ENCODE measurements at regions not wholly inside any gene's neighbourhood (a gene's known extent, or its start where the extent isn't known, plus 50 kb on each side); places are given as distances from the start of the nearest gene placed in this dataset.

DNA sequence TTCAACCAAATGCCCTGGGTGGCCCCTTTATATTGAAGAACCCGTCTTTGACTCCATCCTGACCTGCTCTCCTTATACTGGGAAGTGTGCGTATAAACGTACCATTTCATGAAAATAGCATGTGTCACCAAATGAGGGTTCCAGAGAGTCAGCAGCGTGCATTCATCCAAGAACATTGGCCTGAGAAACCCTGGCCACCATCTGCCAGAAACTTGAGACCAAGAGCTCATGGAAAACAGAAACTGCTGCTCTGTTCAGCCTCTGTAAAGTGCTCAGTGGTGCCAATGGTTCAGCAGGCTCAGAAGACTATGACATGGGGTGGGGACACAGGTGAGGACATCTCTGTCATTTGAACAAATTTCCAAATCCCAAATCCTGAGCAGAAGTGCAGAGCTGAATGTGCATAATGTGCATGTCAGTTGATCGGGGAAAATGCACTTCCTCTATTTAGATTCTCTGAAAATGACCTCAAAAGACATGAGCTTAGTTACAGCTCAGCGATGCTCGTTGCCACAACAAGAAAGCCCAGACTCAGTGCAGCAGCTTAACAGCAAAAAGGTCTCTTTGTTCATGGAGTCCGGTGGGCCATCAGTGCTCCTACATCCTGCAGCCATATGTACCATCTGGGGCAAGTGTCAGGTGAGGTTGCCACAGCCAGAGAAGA lies 176.1 kb downstream of the ATPSCKMT start:
- peak; percentile 6 for DNase-seq (ENCODE audit: low read depth)

DNA sequence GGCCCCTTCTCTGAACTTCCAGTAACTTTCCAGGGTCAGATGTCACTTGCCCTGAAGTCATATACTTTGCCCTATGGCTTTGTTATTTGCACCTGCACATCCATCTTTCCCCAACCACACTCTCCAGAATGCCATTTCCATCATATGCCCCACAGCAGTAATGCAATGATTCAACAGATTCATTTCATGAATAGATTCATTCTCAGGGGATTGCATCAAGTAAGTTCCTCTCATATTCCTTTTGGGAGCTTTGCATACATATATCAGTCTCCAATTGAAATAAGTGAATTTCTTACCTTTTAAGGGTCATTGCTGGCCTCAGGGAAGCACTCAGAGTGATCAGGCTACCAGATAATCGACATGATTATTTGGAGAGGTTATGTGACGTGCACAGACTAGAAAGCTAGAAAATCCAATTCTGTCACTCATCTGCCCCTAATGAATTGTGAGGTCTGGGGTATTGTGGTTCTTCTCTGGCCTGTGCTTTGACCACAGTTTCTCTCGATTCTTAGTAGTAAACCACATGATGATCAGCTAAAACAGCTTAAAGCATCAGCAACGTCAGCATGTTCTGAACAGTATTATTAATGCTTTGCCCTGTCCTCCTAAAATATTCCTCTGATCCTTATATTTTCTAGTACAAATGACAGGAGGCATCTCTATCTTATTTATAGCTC lies 179.9 kb downstream of the ATPSCKMT start:
- DNase-seq (ENCODE audit: low read depth): no peak

DNA sequence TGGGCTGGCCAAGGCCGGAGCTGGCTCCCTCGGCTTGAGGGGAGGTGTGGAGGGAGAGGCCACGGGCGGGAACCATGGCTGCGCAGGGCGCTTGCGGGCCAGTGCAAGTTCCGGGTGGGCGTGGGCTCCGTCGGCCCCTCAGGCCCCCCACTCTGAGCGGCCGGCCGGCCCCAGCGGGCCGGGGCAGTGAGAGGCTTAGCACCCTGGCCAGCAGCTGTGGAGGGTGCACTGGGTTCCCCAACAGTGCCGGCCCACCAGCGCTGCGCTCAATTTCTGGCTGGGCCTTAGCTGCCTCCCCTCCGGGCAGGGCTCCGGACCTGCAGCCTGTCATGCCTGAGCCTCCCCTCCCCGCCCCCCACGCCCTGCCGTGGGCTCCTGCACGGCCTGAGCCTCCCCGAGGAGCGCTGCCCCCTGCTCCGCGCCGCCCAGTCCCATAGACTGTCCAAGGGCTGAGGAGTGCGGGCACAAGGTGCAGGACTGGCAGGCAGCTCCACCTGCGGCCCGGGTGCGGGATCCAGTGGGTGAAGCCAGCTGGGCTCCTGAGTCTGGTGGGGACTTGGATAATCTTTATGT lies 184.2 kb downstream of the ATPSCKMT start:
- no peak for DNase-seq (ENCODE audit: low read depth)

DNA sequence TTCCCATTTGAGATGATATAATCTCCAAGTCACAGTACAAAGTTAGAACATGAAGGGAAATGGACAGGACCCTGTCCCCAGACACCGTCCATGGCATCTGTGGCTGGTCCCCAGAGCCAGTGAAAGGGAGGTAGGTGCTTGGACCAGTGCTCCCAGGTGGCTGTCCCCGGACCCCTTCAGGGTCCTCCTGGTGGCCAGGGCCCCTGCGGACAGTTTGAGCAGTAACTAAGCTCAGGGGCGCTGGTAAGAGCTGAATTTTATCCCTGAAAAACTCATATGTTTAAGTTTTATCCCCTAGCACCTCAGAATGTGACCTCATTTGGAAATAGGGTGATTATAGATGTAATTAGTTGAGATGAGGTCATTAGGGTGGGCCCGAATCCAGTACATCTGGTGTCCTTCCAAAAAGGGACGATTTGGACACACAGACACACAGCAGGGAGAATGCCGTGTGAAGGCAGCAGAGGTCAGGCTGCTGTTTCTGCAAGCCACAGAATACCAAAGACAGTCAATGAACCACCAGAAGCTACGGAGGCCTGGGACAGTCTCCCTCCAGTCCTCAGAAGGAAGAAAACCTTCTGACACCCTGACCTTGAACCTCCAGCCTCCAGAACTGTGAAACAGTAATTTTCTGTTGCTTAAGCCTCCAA lies 185.0 kb downstream of the ATPSCKMT start:
- DNase-seq (ENCODE audit: low read depth): peak; percentile 46

DNA sequence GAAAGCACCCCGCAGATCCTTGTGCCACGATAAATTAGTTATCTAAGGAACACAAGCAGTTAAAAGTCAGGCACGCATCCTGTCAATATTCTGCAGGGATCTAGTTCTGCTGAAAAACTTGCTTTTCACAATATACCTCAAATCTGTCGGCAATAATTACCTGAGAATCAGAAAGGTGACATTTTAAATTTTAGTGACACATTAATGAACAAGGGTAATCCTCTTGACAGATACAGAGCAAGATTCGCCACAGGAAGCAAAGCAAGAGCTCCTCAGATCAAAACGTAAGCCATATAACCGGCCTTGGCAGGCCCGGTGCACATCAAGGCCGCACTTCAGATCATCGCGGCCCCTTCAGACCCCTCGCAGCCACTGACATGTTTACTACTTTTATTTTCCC lies 185.7 kb downstream of the ATPSCKMT start:
- DNase-seq (ENCODE audit: low read depth): no peak

DNA sequence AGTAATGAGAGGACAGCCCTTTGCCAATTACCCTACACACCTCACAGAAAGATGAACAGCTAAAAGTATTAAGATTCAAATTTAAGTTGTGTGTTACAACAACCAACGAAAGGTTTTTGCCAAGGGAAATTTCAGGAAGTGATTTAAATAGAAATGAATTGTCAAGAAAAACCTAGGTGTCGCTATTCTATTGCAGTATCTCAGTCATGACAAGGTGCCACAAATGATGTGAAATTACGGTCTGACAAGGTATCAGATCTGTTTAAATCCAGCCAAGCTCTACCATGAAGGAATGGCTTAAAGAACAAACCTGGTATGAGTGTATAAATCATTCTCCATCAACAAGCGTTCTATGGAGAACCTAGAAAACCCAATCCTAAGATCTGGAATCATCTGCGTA lies 189.7 kb downstream of the ATPSCKMT start:
- no peak for DNase-seq (ENCODE audit: low read depth)

DNA sequence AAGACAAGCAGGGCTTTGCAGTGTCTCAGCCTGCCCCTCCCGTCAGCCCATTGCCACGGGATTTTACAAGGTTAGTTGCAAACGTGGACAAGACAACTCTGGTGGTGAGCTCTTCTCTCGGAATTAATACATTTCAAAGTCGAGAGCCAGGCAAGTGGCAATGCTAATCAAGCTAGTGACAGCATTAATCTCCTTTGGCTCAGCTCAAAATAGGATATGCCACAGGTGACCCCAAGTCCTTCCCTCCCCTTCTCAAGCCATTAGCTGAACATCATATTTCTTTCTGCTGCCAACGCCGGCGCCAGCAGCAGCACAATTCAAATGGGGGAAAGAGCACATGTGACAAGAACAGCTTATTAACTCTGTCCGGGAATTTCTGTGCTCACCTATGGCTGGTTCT lies 190.1 kb downstream of the ATPSCKMT start:
- DNase-seq (ENCODE audit: low read depth): no peak

DNA sequence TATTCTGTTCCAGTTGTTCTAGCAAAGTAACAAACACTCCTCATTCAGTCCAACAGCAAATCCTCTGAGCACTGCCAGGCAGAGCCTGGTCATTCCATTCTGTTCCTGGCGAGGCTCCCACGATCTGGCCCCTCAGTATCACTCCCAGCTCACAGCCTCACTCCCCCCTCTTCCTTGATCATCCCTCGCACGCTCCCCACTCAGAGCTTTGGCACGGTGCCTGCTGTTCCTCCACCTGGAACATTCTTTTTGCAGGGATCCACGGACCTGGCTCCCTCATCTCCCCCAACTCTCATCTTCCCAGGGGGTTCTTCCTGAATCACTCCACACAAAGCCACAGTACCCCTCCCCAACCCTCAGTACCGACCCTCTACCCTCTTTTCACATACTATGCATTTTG lies 192.3 kb downstream of the ATPSCKMT start:
- DNase-seq (ENCODE audit: low read depth): no peak

DNA sequence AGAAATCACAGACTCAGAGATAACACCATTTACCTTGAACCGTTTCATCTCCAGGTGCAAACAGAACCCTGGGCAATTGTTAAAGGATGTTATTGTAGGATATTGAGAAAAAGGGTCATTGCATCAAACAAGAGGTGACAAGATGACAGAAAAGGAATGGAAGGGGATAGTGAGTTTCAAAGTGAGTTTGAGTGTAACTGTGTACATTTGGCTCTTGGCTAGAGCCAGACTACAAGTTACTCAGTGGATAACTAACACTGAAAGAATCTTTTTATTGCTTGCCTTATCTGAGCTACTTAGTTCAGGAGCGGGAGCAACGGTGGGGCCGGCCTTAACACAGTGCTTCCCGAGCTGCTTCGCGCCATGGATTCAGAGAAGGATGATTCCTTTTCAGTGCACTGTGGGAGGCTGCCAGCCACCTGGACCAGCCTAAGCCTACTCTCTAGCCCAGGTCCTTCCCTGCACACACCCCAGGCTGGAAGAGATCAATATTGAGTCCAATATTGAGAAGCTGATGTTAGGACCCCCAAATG lies 193.4 kb downstream of the ATPSCKMT start:
- DNase-seq (ENCODE audit: low read depth): peak; percentile 16

DNA sequence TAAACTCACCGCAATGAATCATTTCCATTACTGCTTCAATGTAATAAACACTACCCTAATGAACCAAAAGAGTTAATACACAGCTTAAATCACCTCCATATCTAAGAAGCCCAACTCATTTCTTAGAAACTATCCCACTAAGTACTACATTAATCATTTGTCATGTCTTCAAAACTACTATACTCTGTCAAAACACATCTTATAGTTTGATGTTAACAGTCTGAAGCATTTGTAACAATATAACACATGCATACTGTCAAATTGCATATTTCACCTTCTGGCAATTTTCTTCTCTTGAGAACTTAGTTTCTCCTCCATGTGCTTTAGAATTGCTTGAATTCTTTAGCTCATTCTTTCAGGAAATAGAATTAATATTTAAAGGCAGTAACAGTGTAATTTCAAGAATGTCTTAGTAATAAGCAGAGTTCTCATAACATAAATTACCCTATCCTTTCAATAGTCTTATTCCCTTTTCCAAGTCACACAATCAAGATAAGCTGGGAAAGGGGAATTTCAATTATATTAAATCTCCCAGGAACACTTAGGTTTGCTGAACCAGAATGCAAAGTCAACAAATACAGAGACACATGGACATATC lies 199.7 kb downstream of the ATPSCKMT start:
- peak; percentile 84 for DNase-seq (ENCODE audit: low read depth)

DNA sequence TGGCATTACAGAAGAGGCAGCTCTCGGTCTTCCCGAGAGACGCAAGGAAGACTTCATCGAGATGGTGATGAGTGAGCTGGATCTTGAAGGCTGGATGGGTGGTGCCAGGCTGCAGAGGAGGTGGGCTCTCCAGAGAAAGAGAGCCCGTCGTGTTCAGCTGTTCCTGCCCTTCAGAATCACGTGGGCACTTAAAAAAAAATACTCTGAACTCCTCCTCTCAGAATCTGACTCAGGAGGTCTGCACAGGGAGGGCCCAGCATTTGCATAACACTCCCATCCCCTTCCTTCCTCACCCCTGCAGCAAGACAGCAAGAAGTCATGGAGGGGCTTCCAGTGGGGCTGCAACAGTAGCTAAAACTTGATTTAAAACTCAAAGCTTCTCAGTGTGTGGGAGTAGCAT lies 203.0 kb downstream of the ATPSCKMT start:
- no peak for DNase-seq (ENCODE audit: low read depth)

DNA sequence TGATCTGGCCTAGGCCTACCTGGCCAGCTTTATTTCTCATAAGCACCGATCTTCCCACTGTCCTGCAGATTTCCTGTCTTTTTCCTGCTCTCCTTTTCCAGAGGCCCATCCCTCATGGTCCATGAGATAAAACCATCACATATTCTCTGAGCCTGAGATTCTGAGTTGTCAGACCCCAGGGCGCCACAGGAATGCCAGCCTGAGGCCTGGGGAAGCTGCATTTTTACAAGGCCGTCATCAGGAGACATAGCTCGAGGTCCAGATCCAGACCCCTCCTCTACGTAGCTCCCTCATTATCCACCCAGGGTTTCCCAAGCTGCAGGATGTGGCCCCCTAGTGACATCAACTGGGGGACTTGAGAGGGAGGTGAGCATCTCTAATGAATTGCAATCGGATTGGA lies 204.3 kb downstream of the ATPSCKMT start:
- no peak for DNase-seq (ENCODE audit: low read depth)

DNA sequence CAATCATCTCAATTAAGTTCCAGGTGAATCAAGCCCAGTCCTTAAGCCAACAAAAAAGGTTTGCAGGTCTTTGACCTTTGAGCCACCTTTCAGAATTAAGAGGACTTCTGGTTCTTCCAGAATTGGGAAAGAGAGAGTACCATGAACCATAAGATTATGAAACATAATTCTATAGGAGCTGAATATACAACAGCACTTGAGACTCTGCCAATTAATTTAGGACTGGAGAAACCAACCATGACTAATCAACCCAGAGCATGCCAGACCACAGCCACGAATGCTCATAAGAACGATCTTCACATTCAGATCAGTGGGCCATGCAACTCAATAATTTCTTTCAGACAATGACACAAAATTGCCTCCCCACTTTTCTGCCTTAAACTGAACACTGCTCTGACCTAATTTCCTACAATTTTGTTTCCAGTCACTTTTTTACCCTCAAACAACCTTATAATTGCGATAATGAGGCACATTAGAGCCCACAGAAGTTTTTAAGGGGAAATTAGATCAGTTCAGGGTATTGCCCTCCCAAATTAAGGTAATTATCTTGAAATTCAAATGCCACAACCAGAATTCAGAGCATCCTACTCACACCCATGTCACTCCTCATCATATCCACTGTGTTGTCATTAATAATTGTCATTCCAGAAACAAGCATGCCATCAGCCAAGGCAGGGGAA lies 213.4 kb downstream of the ATPSCKMT start:
- DNase-seq (ENCODE audit: low read depth): peak; percentile 73

DNA sequence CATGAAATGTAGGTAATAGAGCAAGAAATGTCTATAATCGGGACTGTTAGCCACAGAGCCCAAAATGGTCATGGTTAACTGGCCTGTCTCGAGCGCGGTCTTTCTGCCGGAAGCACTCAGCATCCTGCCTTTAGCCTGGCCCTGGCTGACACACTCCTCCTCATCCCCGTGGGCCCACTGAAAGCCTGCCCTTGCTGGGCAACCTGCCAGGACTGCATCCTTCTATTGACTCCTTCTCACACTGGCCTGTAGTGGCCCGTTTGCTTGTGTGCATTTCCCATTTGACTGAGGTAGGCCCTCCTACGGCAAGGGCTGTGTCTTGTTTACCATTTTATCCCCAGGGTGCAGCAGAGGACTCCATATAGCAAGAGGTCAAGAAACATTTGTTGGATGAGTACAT lies 215.7 kb downstream of the ATPSCKMT start:
- peak; percentile 28 for DNase-seq (ENCODE audit: low read depth)

DNA sequence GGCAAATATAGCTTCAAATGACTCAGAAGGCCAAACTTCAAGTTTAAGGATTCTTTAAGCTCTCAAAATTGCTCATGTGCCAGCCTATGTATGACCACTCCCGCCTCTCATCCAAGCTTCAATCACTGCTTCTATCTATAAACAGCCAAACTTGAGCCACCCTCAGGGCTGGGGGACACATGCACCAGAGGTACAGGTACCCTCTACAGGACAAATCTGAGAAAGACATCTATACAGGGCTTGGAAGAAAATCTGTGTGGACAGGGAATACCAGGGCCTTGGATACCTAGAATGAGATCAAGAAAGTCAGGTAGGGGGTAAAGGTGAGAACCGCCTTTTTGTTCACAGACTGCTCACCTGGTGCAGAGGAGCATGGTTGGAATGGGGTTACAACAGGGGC lies 217.9 kb downstream of the ATPSCKMT start:
- DNase-seq (ENCODE audit: low read depth): no peak

DNA sequence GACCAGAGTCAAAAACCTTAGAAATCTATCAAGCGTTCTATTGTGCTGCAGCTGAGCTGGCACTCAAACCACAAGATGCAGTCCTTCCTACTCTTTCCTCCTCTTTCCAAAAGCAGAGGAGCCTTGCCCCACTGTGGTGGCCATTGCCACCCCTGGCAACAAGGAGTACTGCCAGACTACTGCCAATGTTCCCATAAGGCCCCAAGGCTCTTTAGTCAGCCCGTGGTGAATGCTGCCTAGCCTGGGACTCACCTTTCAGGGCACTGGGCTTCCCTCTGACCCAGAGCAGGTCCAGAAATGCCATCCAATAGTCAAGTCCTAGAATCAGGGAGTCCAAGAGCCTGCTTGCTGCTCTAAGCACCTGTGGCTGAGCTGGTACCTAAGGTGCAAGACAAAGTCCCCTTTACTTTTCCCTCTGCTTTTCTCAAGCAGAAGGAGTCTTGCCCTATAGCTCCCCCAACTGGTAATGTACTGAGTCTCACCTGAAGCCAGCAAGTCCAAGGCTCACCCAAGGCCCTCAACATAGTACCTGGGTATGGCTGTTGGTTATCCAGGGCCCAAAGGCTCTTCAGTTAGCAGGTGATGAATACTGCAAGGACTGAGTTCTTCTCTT lies 219.4 kb downstream of the ATPSCKMT start:
- peak; percentile 58 for DNase-seq (ENCODE audit: low read depth)

DNA sequence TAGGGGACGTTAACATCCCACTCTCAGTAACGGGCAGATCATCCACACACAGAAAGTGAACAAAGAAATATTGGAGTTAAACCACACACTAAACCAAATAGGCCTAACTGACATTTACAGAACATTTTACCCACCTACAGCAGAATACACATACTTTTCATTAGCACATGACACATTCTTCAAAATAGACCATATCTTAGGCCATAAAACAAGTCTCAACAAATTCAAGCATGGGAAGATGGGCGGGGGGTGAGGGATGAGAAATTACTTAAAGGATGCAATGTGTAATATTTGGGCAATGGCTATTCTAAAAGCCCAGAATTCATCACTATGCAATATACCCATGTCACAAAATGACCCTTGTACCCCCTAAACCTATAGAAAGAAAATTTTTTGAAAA lies 226.2 kb downstream of the ATPSCKMT start:
- DNase-seq (ENCODE audit: low read depth): no peak

DNA sequence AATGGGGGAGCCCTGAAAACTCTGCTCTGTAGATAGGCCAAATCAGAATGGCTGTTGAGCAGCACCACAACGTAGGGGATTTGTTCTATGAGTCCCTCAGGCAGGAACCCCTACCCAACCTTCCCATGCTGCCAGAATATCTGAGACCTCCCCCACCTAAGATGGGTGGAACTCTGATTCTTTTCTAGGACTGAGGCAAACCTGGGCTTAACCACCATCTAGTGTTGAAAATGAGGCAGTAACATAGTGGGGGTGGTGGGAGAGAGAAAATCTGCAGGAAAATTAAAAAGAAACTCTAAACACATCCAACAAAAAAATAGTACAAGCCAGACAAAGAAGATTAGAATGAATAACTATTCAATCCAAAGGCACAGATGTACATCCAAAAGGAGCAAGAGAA lies 228.4 kb downstream of the ATPSCKMT start:
- DNase-seq (ENCODE audit: low read depth): no peak

DNA sequence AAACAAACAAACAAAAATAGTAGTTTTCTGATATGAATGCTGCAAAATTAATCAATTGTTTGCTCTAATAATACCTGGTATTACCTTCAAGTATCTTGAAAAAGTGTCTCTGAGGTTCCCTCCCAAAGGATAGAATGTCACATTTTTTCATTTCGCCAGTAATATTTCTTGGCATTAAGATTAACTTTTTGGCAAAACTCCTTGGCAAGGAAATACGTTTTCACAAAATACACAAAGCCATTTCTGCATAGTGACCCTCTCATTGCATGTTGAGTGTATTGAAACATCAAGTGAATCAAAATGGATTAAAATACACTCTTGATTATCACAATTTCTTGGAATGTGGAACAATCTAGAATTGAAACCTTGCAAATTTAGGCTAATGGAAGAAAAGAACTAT lies 230.5 kb downstream of the ATPSCKMT start:
- DNase-seq (ENCODE audit: low read depth): no peak

DNA sequence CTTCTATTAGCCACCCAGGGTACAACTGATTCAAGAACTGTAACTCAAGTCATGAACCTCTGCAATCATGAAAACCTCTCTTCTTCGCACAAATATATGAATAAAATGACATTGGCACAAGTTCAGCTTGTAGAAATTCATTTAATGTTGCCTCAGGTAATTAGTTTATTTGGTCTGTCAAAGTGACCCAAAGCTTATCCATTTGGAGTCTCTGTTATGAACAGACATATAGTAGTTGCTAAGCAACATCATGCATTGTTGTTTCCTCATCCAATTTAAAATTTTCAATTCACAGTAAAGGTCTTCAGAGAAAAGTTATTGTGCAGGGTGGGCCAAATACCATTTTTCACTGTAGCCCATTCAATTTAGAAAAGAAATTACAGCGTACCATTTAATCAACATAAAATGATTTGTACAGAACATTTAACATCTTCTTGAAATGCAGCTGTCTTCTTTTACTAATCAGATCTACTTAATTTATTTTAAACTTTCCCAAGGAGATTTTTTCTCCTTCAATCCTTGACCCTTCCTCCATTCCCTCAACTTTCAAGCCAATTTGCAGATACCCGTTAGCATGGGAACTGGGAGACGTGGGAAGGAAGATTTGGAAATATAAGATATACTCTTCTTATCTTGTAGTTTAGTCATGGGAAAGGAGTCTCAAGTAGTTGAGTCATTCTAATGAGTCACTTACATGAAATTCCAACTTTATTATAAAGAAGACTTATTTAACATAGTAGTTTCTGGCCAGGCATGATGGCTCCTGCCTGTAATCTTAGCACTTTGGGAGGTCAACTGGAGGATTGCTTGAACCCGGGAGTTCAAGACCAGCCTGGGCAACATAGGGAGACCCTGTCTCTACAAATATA lies 231.3 kb downstream of the ATPSCKMT start:
- peak; percentile 97 for DNase-seq (ENCODE audit: low read depth)

Data from EH (cell line).